IPS DF 4.7 (cell line): ENCODE measurements at regions not wholly inside any gene's neighbourhood (a gene's known extent, or its start where the extent isn't known, plus 50 kb on each side); places are given as distances from the start of the nearest gene placed in this dataset.

Source experiments
- DNase-seq: peaks from one replicate; pipeline ENCODE4 v3.0.0-alpha.2; 2013; ENCODE audit warnings: low spot score; ENCODE audit errors: extremely low read depth

GRCh38 chr5:4480528-4481349 is 659.4 kb upstream of the ADAMTS16 start:
- DNase-seq = no peak

GRCh38 chr5:4487581-4487980 is 652.5 kb upstream of the ADAMTS16 start:
- no peak for DNase-seq

DNA sequence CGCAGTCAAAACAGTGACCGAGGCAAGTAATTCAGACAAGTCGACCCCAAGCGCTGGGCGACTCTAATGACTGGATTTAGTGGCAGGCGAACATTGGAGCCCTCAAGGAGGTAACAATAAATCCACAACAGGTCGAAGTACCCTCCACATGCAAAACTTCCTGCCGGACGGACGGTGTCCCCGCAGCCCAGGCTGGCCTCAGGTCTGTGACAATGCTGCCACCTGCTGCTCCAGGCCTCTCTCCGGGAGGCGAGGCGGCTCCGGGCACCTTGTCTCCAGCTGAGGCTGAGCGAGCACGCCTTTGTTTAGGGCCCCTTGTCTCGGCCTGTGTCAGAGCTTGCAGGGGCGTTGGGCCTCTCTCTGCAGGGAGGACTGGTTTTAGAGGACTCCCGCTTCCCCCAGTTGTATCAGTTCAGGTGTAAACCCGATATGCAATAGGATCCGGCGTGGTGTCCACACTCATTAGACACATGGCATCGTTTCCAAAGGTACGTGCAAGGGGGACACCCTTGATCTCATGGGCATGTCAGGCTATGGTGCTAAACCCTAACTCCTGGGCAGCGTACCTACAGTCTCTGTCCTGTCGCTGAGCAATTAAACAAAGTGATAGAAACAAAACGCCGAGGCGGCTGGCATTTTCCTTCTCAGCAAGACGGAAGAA is 628.0 kb upstream of the ADAMTS16 start:
- no peak for DNase-seq

DNA sequence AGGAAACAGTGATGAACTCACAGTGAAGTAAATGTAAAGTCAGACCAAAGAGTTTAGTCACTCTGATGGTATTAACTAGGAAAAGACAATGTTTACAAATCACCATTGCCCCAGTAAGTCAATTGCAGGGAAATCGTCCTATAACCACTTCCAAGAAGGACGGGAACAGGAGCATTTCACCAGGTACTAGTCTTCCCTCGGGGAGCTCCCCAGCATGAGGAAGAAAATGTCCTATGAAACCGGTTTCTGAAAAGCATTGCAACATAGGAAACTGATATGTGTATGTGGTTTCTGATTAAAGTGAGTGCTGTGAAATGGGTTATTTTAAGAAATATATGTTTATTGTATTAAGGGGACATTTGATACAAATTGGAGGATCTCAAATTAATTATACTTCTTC is 626.7 kb upstream of the ADAMTS16 start:
- no peak for DNase-seq

DNA sequence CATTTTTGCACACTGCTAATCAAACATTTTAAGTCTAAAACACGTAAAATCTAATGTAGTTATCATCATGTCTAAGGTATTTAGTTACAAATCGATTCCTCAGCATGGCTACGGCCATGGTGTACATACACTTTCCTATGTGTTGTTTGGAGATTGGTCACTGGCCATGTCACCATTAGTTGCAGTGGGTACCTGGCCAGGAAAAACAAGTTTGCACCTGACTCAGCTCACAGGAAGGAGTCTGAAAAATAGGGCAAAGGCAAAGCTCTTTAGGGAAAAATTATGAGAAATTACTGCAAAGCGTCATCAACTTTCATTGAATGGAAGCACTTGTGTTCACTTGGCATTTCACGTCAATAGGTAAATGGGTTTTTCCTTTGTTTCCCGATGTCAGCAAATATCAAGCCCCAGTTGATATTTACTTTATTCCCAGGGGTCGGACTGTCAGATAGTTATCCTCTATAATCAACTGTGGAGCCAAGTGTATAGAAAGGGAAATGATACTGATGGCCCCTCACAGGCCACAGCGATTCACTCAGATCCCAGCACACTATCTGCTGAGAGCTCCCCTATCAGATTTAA is 626.0 kb upstream of the ADAMTS16 start:
- DNase-seq = no peak

- no peak for DNase-seq
These were observed 621.0 kb upstream of the ADAMTS16 start for GRCh38 chr5:4518903-4519672.

DNA sequence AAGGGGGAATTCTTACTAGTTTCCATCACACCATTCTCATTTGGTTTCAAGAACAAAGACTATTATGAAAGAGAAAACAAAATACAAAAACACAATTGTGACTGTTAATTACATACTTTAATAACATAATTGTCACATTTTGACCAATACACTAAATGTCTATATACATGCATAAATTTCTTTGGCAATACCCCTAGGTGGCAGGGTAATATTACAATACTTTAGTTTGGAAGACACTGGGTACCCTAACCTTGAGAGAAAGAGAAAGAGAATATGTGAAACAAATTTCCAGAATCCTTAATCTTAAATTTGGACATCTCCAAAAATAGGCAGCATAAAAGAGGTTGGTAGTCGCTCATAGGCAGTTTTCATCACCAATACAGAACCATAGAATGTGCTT is 619.6 kb upstream of the ADAMTS16 start:
- DNase-seq = no peak

DNA sequence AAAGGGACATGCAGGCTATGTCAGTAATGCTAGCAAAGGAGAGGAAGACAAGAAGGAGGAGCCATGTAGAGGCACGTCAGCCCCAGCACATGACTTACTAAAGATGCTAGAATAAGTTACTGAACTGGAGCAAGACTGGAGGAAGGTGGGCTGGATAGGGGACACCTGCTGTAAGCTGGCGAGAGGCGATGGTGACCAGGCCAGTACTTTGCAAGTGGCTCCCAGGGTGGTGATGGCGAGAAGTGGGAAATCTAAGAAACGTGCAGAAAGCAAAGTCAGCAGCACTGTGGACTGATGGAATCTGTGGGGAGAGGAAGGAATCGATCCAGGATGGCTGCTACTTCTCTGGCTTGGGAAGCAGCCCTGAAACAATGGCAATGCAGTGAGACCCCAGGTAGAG is 617.1 kb upstream of the ADAMTS16 start:
- DNase-seq = no peak

DNA sequence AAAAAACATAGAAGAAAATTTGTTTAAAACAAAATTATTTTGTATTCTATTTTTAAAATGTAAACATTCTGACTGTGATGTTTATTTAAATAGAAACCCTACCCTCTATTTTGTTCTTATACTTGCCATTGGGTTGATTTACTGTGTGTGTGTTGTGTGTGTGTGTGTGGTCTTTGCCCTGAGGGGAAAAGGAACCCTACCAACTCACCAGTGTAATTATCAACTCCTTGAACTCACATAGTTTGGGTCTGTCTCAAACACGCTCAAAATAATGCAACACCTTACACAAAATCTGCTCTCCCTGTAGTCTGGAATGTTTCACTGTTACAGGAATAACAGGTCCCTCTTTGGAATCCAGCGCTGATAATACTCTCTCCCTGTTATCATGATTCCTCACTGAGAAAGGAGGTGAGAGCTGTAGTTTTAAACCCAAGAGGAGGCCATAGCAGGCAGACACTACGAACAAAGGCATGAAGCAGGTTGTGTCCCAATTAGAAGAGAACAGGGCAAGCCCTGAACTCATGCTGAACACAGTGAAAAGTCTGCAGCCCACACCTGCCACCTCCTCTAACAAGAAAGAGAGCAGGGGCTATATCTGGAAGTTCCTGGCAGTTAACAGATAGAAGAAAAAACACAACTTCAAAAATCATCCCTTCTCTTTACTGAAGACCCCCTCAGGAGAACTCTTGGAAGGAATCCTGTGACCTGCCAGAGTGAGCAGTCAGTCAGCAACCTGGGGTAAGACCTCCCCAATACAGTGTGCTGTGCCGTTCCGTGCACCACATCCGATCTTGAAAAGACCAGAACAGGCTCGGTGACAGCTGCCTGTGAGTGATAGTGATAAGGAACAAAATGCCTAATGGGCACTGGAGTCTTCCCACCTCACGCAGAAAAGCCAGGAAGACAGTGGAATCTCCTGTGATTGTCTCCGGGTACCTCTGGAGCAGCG is 608.1 kb upstream of the ADAMTS16 start:
- no peak for DNase-seq

DNA sequence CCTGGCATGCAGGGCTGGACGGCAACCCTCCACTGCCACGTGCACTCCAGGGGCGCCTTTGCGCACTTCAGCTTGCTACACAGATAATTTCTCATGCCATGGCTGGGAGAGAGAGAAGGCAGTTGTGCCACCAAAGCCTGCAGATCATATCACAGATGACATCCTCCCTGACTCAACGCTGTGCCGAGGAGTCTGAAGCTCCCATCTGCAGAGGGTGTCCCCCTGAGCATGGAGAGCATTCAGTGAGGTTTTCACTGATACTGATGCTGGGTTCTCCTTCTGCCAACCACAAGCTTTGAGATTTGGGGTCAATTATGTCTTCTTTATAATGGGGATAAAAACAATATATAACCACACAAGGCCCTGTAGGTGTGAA is 607.4 kb upstream of the ADAMTS16 start:
- DNase-seq = no peak

DNA sequence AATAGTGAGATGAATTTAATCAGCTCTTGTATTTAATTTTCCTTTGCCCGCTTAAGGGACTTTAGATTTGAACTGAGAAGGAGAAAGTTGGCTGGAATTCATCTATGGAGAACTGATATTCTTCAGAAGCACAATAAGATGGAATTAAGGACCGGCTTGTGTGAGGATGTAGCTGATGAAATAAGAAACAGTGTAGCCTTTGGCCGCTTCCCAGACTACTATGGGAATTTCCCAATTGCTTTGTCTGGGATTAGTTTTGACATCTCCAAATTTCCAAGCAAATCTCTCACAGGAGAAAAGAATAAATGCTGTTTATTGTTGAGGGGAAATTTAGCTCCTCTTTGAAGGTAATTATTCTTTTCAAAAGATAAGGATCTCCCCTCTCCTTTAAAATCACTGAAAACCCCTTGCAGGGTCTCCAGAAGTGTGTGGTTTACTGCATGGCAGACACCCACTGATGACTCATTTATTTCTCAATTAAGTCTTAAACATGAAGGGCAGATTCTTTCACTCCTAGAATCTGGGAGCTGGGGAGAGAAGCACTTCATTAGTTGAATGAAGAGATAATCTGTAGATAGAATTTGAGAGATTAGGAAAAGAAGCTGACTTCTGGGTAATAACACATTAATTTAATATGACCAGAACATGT is 606.5 kb upstream of the ADAMTS16 start:
- no peak for DNase-seq

DNA sequence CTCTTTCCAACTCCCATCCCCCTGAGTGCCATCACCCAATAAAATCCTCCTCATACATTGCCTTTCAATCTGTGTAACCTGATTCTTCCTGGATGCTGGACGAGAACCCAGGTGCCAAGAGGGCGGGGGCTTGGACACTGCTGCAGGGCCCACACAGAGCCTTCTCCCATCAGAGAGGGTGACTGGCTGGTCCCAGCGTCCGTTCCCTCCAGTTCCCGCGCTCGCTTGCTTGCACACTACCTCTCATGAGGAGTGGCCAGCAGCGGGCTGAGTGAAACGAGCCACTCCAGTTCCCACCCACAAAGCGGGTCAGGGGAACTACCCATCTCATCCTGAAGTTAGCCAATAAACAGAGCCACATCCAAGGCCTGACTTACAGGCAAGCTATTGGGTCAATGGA is 602.6 kb upstream of the ADAMTS16 start:
- no peak for DNase-seq

DNA sequence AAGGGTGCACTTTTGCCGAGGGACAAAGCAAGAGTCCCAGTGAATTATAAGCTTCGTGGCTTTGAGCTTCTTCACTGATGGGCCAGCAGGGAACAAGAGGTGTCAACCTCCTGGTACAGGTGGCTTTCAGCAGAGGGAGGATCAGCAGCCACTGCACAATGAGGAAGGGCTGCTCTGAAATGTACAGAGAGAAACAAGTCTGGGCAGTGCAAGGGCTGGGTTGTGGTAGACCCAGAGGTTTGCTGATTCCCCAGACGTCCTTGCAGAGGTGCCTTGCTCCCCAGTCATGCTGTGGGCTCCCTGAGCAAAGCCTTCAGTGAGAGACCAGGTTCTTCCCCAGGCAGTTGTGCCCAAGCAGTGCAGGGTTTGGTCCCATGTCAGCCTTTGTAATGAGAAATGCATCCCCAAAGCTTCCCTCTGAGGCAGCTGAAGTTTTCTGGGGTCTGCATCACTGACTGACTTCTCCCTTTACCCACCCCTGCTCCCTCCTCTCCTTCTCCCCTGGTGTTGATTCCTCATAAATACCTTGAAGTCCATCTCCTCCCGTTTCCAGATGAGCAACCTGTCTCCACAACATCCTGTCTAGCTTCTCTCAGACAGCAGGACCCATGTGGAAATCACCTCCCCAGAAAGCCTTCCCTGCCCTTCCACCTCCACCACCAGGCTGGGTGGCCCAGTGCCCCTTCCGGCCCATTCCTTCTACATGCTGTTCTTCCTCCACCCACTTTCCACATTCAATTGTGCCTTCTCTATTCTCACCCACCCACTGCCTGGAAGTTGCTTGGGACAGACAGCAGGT is 599.6 kb upstream of the ADAMTS16 start:
- DNase-seq = no peak

DNA sequence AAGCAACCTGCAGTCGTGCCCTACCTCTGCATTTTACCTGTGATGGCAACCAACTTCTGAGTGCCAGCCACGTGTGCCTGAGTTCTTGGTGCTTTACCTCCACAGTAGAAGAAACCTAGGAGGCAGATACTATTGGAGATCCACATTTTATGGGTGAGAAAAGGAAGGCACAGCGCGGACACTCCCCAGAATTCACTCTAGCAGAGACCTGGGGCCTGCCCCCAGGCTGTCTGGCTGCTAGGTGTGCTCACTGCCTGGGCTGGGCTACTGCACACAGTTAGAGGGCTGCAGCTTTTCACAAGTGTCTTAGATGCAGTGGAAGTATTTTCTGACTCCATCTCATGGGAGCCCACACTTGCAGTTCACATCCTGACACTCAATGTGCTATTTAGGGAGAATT is 598.8 kb upstream of the ADAMTS16 start:
- no peak for DNase-seq

GRCh38 chr5:4542145-4542778 is 597.9 kb upstream of the ADAMTS16 start:
- no peak for DNase-seq

GRCh38 chr5:4544049-4544670 is 596.0 kb upstream of the ADAMTS16 start:
- DNase-seq = no peak

DNA sequence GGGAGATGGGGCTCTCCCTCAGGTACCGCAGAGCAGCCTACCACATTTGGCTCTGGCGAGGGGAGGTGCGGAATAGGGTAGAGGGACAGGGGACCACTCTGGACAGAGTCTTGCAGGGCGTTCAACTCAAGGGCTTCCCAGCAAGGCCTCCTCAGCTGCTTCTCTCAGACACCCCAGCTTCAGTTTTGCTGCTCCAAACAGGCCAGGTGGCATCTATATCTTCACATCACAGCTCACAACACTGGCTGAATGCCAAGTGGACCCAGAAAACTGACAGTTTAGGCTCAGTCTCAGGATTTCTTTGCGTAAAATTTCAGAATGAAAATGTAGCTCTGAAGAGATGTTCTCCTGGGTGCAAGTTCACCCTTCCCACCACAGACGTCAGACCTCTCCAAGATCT is 592.6 kb upstream of the ADAMTS16 start:
- DNase-seq = no peak

DNA sequence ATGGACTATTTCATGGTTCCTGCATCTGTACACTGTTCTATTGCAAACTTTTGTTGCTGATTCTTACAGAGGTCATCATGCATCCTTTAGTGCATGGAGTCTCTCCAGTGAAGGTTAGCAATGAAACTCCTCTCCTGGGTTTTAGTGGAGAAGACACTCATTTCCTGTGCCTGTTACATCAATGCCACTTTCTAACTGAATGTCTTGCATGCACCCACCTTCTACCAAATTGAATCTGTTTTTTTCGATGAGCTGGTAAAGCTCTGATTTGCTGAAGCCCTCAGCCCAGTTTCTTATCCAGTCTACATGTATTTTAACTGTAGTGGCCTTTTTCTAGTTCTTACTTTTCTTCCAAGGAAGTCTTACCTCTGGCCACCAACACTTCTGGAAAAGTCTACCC is 591.8 kb upstream of the ADAMTS16 start:
- DNase-seq = no peak

DNA sequence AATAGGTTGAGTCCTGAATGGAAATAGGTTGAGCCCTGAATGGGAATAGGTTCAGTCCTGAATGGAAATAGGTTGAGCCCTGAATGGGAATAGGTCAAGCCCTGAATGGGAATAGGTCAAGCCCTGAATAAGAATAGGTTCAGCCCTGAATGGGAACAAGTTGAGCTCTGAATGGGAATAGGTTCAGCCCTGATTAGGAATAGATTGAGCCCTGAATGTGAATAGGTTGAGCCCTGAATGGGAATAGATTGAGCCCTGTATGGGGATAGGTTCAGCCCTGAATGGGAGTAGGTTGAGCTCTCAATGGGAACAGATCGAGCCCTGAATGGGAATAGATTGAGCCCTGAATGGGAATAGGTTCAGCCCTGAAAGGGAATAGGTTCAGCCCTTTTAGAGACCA is 590.8 kb upstream of the ADAMTS16 start:
- DNase-seq = no peak
